ENCODE measurements at regions not wholly inside any gene's neighbourhood (a gene's known extent, or its start where the extent isn't known, plus 50 kb on each side); places are given as distances from the start of the nearest gene placed in this dataset.

GRCh38 chr2:58560531-58560930, 319.4 kb upstream of the FANCL start:
- Histone ChIP-seq H3K9me3 (ENCODE audit: low read length) (no peaks in the 10 kb centered on the region), H3K9ac (ENCODE audit: low read length) (no peak overlapping the region), H3K27ac (ENCODE audit: low read length) (no peak overlapping the region), H3K27me3 (ENCODE audit: insufficient read depth, low read depth, low read length) (no peaks in the 10 kb centered on the region), H3K9me2 (ENCODE audit: insufficient read depth, low read length) (no peaks in the 10 kb centered on the region), H3K36me3 (ENCODE audit: insufficient read depth, low read length) (no peaks in the 10 kb centered on the region), H2AFZ (ENCODE audit: low read depth, low read length) (no peak overlapping the region), H3K79me2 (replicated peaks; ENCODE audit: insufficient read depth, low read length) (no peaks in the 10 kb centered on the region), H3K4me2 (ENCODE audit: low read length) (no peak overlapping the region), H3F3A (ENCODE audit: insufficient read depth, low read length, poor library complexity, severe bottlenecking) (no peaks in the 10 kb centered on the region), H3K4me3 (ENCODE audit: low read length) (no peak overlapping the region), H4K20me1 (ENCODE audit: insufficient read depth) (no peaks in the 10 kb centered on the region)
- no peak for TF ChIP-seq RAD21 (conservative IDR thresholded peaks at IDR 0.05)

- TF ChIP-seq MXI1 (conservative IDR thresholded peaks at IDR 0.05; ENCODE audit: poor library complexity, severe bottlenecking) (no peak), RAD21 (conservative IDR thresholded peaks at IDR 0.05) (no peak), SMC3 (conservative IDR thresholded peaks at IDR 0.05; ENCODE audit: poor library complexity) (no peak)
- H3K4me2 ChIP-seq (ENCODE audit: low read length): no peak overlapping the region
- no peak overlapping the region for H3K4me3 ChIP-seq (ENCODE audit: low read length)
- H3K27me3 ChIP-seq (ENCODE audit: insufficient read depth, low read depth, low read length): no peaks in the 10 kb centered on the region
- no peaks in the 10 kb centered on the region for H3K9me2 ChIP-seq (ENCODE audit: insufficient read depth, low read length)
- H3K9ac ChIP-seq (ENCODE audit: low read length): no peak overlapping the region
- H3K9me3 ChIP-seq (ENCODE audit: low read length): no peaks in the 10 kb centered on the region
- H4K20me1 ChIP-seq (ENCODE audit: insufficient read depth): no peaks in the 10 kb centered on the region
- no peak overlapping the region for H2AFZ ChIP-seq (ENCODE audit: low read depth, low read length)
- no peak overlapping the region for H3K27ac ChIP-seq (ENCODE audit: low read length)
- no peaks in the 10 kb centered on the region for H3K36me3 ChIP-seq (ENCODE audit: insufficient read depth, low read length)
- H3K79me2 ChIP-seq (replicated peaks; ENCODE audit: insufficient read depth, low read length): no peaks in the 10 kb centered on the region
- H3F3A ChIP-seq (ENCODE audit: insufficient read depth, low read length, poor library complexity, severe bottlenecking): no peaks in the 10 kb centered on the region
These were observed 317.8 kb upstream of the FANCL start for GRCh38 chr2:58558881-58559280.

- Histone ChIP-seq H3K27ac (ENCODE audit: low read length) (no peak overlapping the region), H3K27me3 (ENCODE audit: insufficient read depth, low read depth, low read length) (no peaks in the 10 kb centered on the region), H3K4me3 (ENCODE audit: low read length) (no peak overlapping the region), H3K9ac (ENCODE audit: low read length) (no peak overlapping the region), H3K36me3 (ENCODE audit: insufficient read depth, low read length) (no peaks in the 10 kb centered on the region), H3K4me2 (ENCODE audit: low read length) (no peak overlapping the region), H4K20me1 (ENCODE audit: insufficient read depth) (no peaks in the 10 kb centered on the region), H3K9me2 (ENCODE audit: insufficient read depth, low read length) (no peaks in the 10 kb centered on the region), H2AFZ (ENCODE audit: low read depth, low read length) (no peak overlapping the region), H3K79me2 (replicated peaks; ENCODE audit: insufficient read depth, low read length) (no peaks in the 10 kb centered on the region), H3F3A (ENCODE audit: insufficient read depth, low read length, poor library complexity, severe bottlenecking) (no peaks in the 10 kb centered on the region), H3K9me3 (ENCODE audit: low read length) (no peaks in the 10 kb centered on the region)
- TF ChIP-seq CTCF (IDR thresholded peaks at IDR 0.05; ENCODE audit: poor library complexity, severe bottlenecking): no peak
- TF ChIP-seq EZH2 (IDR thresholded peaks at IDR 0.05; ENCODE audit: borderline replicate concordance, insufficient read depth, low read length, poor library complexity, severe bottlenecking): no peak
- no peak for TF ChIP-seq EP300 (conservative IDR thresholded peaks at IDR 0.05; ENCODE audit: poor library complexity, severe bottlenecking)
- TF ChIP-seq RAD21 (conservative IDR thresholded peaks at IDR 0.05): no peak
These were observed 316.1 kb upstream of the FANCL start for GRCh38 chr2:58557176-58557575.

GRCh38 chr2:58553937-58554336, 312.8 kb upstream of the FANCL start:
- Histone ChIP-seq H3K36me3 (ENCODE audit: insufficient read depth, low read length) (no peaks in the 10 kb centered on the region), H3F3A (ENCODE audit: insufficient read depth, low read length, poor library complexity, severe bottlenecking) (no peaks in the 10 kb centered on the region), H4K20me1 (ENCODE audit: insufficient read depth) (no peaks in the 10 kb centered on the region), H3K9me2 (ENCODE audit: insufficient read depth, low read length) (no peaks in the 10 kb centered on the region), H3K79me2 (replicated peaks; ENCODE audit: insufficient read depth, low read length) (no peaks in the 10 kb centered on the region), H3K4me2 (ENCODE audit: low read length) (no peak overlapping the region), H3K27me3 (ENCODE audit: insufficient read depth, low read depth, low read length) (no peaks in the 10 kb centered on the region), H3K4me3 (ENCODE audit: low read length) (no peak overlapping the region), H3K9ac (ENCODE audit: low read length) (no peak overlapping the region), H2AFZ (ENCODE audit: low read depth, low read length) (no peak overlapping the region), H3K9me3 (ENCODE audit: low read length) (no peaks in the 10 kb centered on the region), H3K27ac (ENCODE audit: low read length) (no peak overlapping the region)
- TF ChIP-seq RAD21 (conservative IDR thresholded peaks at IDR 0.05) (no peak), SMC3 (conservative IDR thresholded peaks at IDR 0.05; ENCODE audit: poor library complexity) (no peak), TAF1 (IDR thresholded peaks at IDR 0.05; ENCODE audit: low read depth) (no peak), MXI1 (conservative IDR thresholded peaks at IDR 0.05; ENCODE audit: poor library complexity, severe bottlenecking) (no peak), EZH2 (IDR thresholded peaks at IDR 0.05; ENCODE audit: borderline replicate concordance, insufficient read depth, low read length, poor library complexity, severe bottlenecking) (no peak), CTCF (IDR thresholded peaks at IDR 0.05; ENCODE audit: poor library complexity, severe bottlenecking) (no peak), REST (IDR thresholded peaks at IDR 0.05; ENCODE audit: borderline replicate concordance) (no peak), POLR2AphosphoS5 (IDR thresholded peaks at IDR 0.05) (no peak), EP300 (conservative IDR thresholded peaks at IDR 0.05; ENCODE audit: poor library complexity, severe bottlenecking) (no peak)
